ENCODE measurements at regions not wholly inside any gene's neighbourhood (a gene's known extent, or its start where the extent isn't known, plus 50 kb on each side); places are given as distances from the start of the nearest gene placed in this dataset.

GRCh38 chr4:82287720-82288119, 86.1 kb downstream of the HNRNPD start:
- CTCF ChIA-PET = interaction anchor here (1.2 kb wide), 1 partner anchor 86 kb away, joined by 3 read pairs; no protein-coding TSS in a partner anchor
- Mint-ChIP-seq H3K9me3 (ENCODE audit: insufficient read depth) (no peaks in the 10 kb centered on the region), H3K4me3 (no peak overlapping the region), H3K27ac (no peak overlapping the region), H3K4me1 (peaks cover 30% of the 10 kb centered on the region), H3K27me3 (no peaks in the 10 kb centered on the region)
- WGBS (ENCODE audit: insufficient coverage) = 77% methylated on average over 4 of the region's 5 CpGs
- no peak for TF ChIP-seq CTCF (IDR thresholded peaks at IDR 0.05)
- no peak for TF ChIP-seq EZH2 (IDR thresholded peaks at IDR 0.05; ENCODE audit: borderline replicate concordance, insufficient read depth, low read depth, low read length, poor library complexity, severe bottlenecking)
- H3K4me2 ChIP-seq (replicated peaks; ENCODE audit: low read depth, low read length, poor library complexity, severe bottlenecking) = no peak overlapping the region
- H2AFZ ChIP-seq (ENCODE audit: insufficient read depth, low read depth, low read length, poor library complexity, severe bottlenecking) = no peak overlapping the region
- POLR2A ChIA-PET = no interaction called here
- intact Hi-C loops (cut with micrococcal nuclease) = loop anchor here (5.0 to 10.0 kb wide), 3 partner anchors 85 to 815 kb away; partner anchors contain the start of genes LIN54 and RASGEF1B
- no peak overlapping the region for H3K9ac ChIP-seq (ENCODE audit: low read length)
- no peaks in the 10 kb centered on the region for H4K20me1 ChIP-seq (ENCODE audit: control insufficient read depth, insufficient read depth, low read length, poor library complexity, severe bottlenecking)
- peaks cover 0 to 4% (median 0%) of the 10 kb centered on the region in 3 donors for H3K9me3 ChIP-seq (ENCODE audit: control extremely low read depth in 1 of 3, control insufficient read depth in 2 of 3, insufficient read depth in 1 of 3, low read length in 2 of 3)
- H3K27me3 ChIP-seq (replicated peaks in 1 of 4; ENCODE audit: control extremely low read depth in 1 of 4, control insufficient read depth in 3 of 4, insufficient read depth in 4 of 4, low read length in 3 of 4) = no peaks in the 10 kb centered on the region
- H3K27ac ChIP-seq (ENCODE audit: low read length in 2 of 2) = no peak overlapping the region
- no peak for DNase-seq
- H3K4me3 ChIP-seq (ENCODE audit: control extremely low read depth in 1 of 5, extremely low read depth in 1 of 5, insufficient read depth in 1 of 5, low read depth in 2 of 5, low read length in 4 of 5) = no peak overlapping the region
- no peak for ATAC-seq (ENCODE audit: low read depth)
- H3K79me2 ChIP-seq (ENCODE audit: control insufficient read depth, insufficient read depth, low read length) = no peaks in the 10 kb centered on the region
- H3K36me3 ChIP-seq (replicated peaks in 1 of 2; ENCODE audit: control extremely low read depth in 1 of 2, control insufficient read depth in 1 of 2, extremely low read depth in 1 of 2, insufficient read depth in 2 of 2, low read length in 1 of 2) = no peaks in the 10 kb centered on the region
- H3K4me1 ChIP-seq (ENCODE audit: control insufficient read depth in 2 of 2, insufficient read depth in 2 of 2, low read length in 2 of 2) = peaks cover 28 to 32% of the 10 kb centered on the region in 2 donors
